ENCODE measurements at regions not wholly inside any gene's neighbourhood (a gene's known extent, or its start where the extent isn't known, plus 50 kb on each side); places are given as distances from the start of the nearest gene placed in this dataset.

- H3K9me3 ChIP-seq (ENCODE audit: control insufficient read depth, insufficient read depth, low read depth, low read length) = no peaks in the 10 kb centered on the region
- H3K36me3 ChIP-seq (ENCODE audit: control insufficient read depth, insufficient read depth, low read length) = no peaks in the 10 kb centered on the region
- no peaks in the 10 kb centered on the region for H3K4me1 ChIP-seq (ENCODE audit: control insufficient read depth, insufficient read depth, low read length)
- no peaks in the 10 kb centered on the region for H3K27me3 ChIP-seq (ENCODE audit: control insufficient read depth, insufficient read depth, low read length)
- no peak overlapping the region for H3K27ac ChIP-seq (ENCODE audit: low read depth, low read length)
- H3K4me3 ChIP-seq (ENCODE audit: low read depth, low read length) = no peak overlapping the region
- H3K9ac ChIP-seq (ENCODE audit: low read length) = no peak overlapping the region
Measured at GRCh38 chr5:112004867-112005622, 248.1 kb upstream of the NREP start.

GRCh38 chr5:112002376-112002775, 245.4 kb upstream of the NREP start:
- no peaks in the 10 kb centered on the region for H3K36me3 ChIP-seq (ENCODE audit: control insufficient read depth, insufficient read depth, low read length)
- H3K27ac ChIP-seq (ENCODE audit: low read depth, low read length) = no peak overlapping the region
- no peaks in the 10 kb centered on the region for H3K9me3 ChIP-seq (ENCODE audit: control insufficient read depth, insufficient read depth, low read depth, low read length)
- H3K4me3 ChIP-seq (ENCODE audit: low read depth, low read length) = no peak overlapping the region
- H3K9ac ChIP-seq (ENCODE audit: low read length) = no peak overlapping the region
- no peaks in the 10 kb centered on the region for H3K27me3 ChIP-seq (ENCODE audit: control insufficient read depth, insufficient read depth, low read length)
- H3K4me1 ChIP-seq (ENCODE audit: control insufficient read depth, insufficient read depth, low read length) = no peaks in the 10 kb centered on the region

- H3K4me3 ChIP-seq (ENCODE audit: low read depth, low read length) = no peak overlapping the region
- H3K9ac ChIP-seq (ENCODE audit: low read length) = no peak overlapping the region
- no peaks in the 10 kb centered on the region for H3K27me3 ChIP-seq (ENCODE audit: control insufficient read depth, insufficient read depth, low read length)
- no peaks in the 10 kb centered on the region for H3K4me1 ChIP-seq (ENCODE audit: control insufficient read depth, insufficient read depth, low read length)
- no peak overlapping the region for H3K27ac ChIP-seq (ENCODE audit: low read depth, low read length)
- no peaks in the 10 kb centered on the region for H3K9me3 ChIP-seq (ENCODE audit: control insufficient read depth, insufficient read depth, low read depth, low read length)
- no peaks in the 10 kb centered on the region for H3K36me3 ChIP-seq (ENCODE audit: control insufficient read depth, insufficient read depth, low read length)
Measured at GRCh38 chr5:111999286-111999685, 242.3 kb upstream of the NREP start.

GRCh38 chr5:111998871-111999270, 241.9 kb upstream of the NREP start:
- Histone ChIP-seq H3K36me3 (ENCODE audit: control insufficient read depth, insufficient read depth, low read length) (no peaks in the 10 kb centered on the region), H3K27ac (ENCODE audit: low read depth, low read length) (no peak overlapping the region), H3K27me3 (ENCODE audit: control insufficient read depth, insufficient read depth, low read length) (no peaks in the 10 kb centered on the region), H3K4me3 (ENCODE audit: low read depth, low read length) (no peak overlapping the region), H3K4me1 (ENCODE audit: control insufficient read depth, insufficient read depth, low read length) (no peaks in the 10 kb centered on the region), H3K9me3 (ENCODE audit: control insufficient read depth, insufficient read depth, low read depth, low read length) (no peaks in the 10 kb centered on the region), H3K9ac (ENCODE audit: low read length) (no peak overlapping the region)

- H3K9me3 ChIP-seq (ENCODE audit: control insufficient read depth, insufficient read depth, low read depth, low read length) = peaks cover 3% of the 10 kb centered on the region; the same call in 1 of the 2 replicates
- no peaks in the 10 kb centered on the region for H3K4me1 ChIP-seq (ENCODE audit: control insufficient read depth, insufficient read depth, low read length)
- no peaks in the 10 kb centered on the region for H3K36me3 ChIP-seq (ENCODE audit: control insufficient read depth, insufficient read depth, low read length)
- no peak overlapping the region for H3K27ac ChIP-seq (ENCODE audit: low read depth, low read length)
- H3K27me3 ChIP-seq (ENCODE audit: control insufficient read depth, insufficient read depth, low read length) = no peaks in the 10 kb centered on the region
- H3K4me3 ChIP-seq (ENCODE audit: low read depth, low read length) = no peak overlapping the region
- H3K9ac ChIP-seq (ENCODE audit: low read length) = no peak overlapping the region
Measured at GRCh38 chr5:111997711-111998110, 240.7 kb upstream of the NREP start.

- no peaks in the 10 kb centered on the region for H3K4me1 ChIP-seq (ENCODE audit: control insufficient read depth, insufficient read depth, low read length)
- no peak overlapping the region for H3K9ac ChIP-seq (ENCODE audit: low read length)
- no peak overlapping the region for H3K27ac ChIP-seq (ENCODE audit: low read depth, low read length)
Measured at GRCh38 chr5:111997308-111997707, 240.3 kb upstream of the NREP start.

GRCh38 chr5:111996574-111996973, 239.6 kb upstream of the NREP start:
- H3K4me1 ChIP-seq (ENCODE audit: control insufficient read depth, insufficient read depth, low read length) = no peaks in the 10 kb centered on the region
- H3K4me3 ChIP-seq (ENCODE audit: low read depth, low read length) = no peak overlapping the region
- no peaks in the 10 kb centered on the region for H3K27me3 ChIP-seq (ENCODE audit: control insufficient read depth, insufficient read depth, low read length)
- H3K9ac ChIP-seq (ENCODE audit: low read length) = no peak overlapping the region
- peaks cover 10% of the 10 kb centered on the region for H3K9me3 ChIP-seq (ENCODE audit: control insufficient read depth, insufficient read depth, low read depth, low read length)
- H3K36me3 ChIP-seq (ENCODE audit: control insufficient read depth, insufficient read depth, low read length) = no peaks in the 10 kb centered on the region
- H3K27ac ChIP-seq (ENCODE audit: low read depth, low read length) = no peak overlapping the region

More at GRCh38 chr5:111997308-111997707, 240.3 kb upstream of the NREP start:
- H3K4me3 ChIP-seq (ENCODE audit: low read depth, low read length) = no peak overlapping the region
- no peaks in the 10 kb centered on the region for H3K36me3 ChIP-seq (ENCODE audit: control insufficient read depth, insufficient read depth, low read length)
- H3K27me3 ChIP-seq (ENCODE audit: control insufficient read depth, insufficient read depth, low read length) = no peaks in the 10 kb centered on the region
- H3K9me3 ChIP-seq (ENCODE audit: control insufficient read depth, insufficient read depth, low read depth, low read length) = peaks cover 5% of the 10 kb centered on the region; the same call in 1 of the 2 replicates

- Histone ChIP-seq H3K9me3 (ENCODE audit: control insufficient read depth, insufficient read depth, low read depth, low read length) (peaks cover 11% of the 10 kb centered on the region), H3K27ac (ENCODE audit: low read depth, low read length) (no peak overlapping the region), H3K4me3 (ENCODE audit: low read depth, low read length) (no peak overlapping the region), H3K27me3 (ENCODE audit: control insufficient read depth, insufficient read depth, low read length) (no peaks in the 10 kb centered on the region), H3K9ac (ENCODE audit: low read length) (no peak overlapping the region), H3K36me3 (ENCODE audit: control insufficient read depth, insufficient read depth, low read length) (no peaks in the 10 kb centered on the region), H3K4me1 (ENCODE audit: control insufficient read depth, insufficient read depth, low read length) (no peaks in the 10 kb centered on the region)
Measured at GRCh38 chr5:111995701-111996100, 238.7 kb upstream of the NREP start.

- peaks cover 11% of the 10 kb centered on the region for H3K9me3 ChIP-seq (ENCODE audit: control insufficient read depth, insufficient read depth, low read depth, low read length)
Measured at GRCh38 chr5:111993242-111993641, 236.2 kb upstream of the NREP start.

GRCh38 chr5:111984044-111984443, 227.1 kb upstream of the NREP start:
- Histone ChIP-seq H3K27ac (ENCODE audit: low read depth, low read length) (no peak overlapping the region), H3K36me3 (ENCODE audit: control insufficient read depth, insufficient read depth, low read length) (no peaks in the 10 kb centered on the region), H3K4me1 (ENCODE audit: control insufficient read depth, insufficient read depth, low read length) (no peaks in the 10 kb centered on the region), H3K9me3 (ENCODE audit: control insufficient read depth, insufficient read depth, low read depth, low read length) (no peaks in the 10 kb centered on the region), H3K9ac (ENCODE audit: low read length) (no peak overlapping the region), H3K4me3 (ENCODE audit: low read depth, low read length) (no peak overlapping the region), H3K27me3 (ENCODE audit: control insufficient read depth, insufficient read depth, low read length) (no peaks in the 10 kb centered on the region)

More at GRCh38 chr5:111993242-111993641, 236.2 kb upstream of the NREP start:
- Histone ChIP-seq H3K4me3 (ENCODE audit: low read depth, low read length) (no peak overlapping the region), H3K27me3 (ENCODE audit: control insufficient read depth, insufficient read depth, low read length) (no peaks in the 10 kb centered on the region), H3K9ac (ENCODE audit: low read length) (no peak overlapping the region), H3K27ac (ENCODE audit: low read depth, low read length) (no peak overlapping the region), H3K36me3 (ENCODE audit: control insufficient read depth, insufficient read depth, low read length) (no peaks in the 10 kb centered on the region), H3K4me1 (ENCODE audit: control insufficient read depth, insufficient read depth, low read length) (no peaks in the 10 kb centered on the region)

GRCh38 chr5:111983459-111983858, 226.5 kb upstream of the NREP start:
- Histone ChIP-seq H3K27ac (ENCODE audit: low read depth, low read length) (no peak overlapping the region), H3K4me1 (ENCODE audit: control insufficient read depth, insufficient read depth, low read length) (no peaks in the 10 kb centered on the region), H3K4me3 (ENCODE audit: low read depth, low read length) (no peak overlapping the region), H3K36me3 (ENCODE audit: control insufficient read depth, insufficient read depth, low read length) (no peaks in the 10 kb centered on the region), H3K9ac (ENCODE audit: low read length) (no peak overlapping the region), H3K27me3 (ENCODE audit: control insufficient read depth, insufficient read depth, low read length) (no peaks in the 10 kb centered on the region), H3K9me3 (ENCODE audit: control insufficient read depth, insufficient read depth, low read depth, low read length) (no peaks in the 10 kb centered on the region)
